H1 (cell line): ENCODE measurements at regions not wholly inside any gene's neighbourhood (a gene's known extent, or its start where the extent isn't known, plus 50 kb on each side); places are given as distances from the start of the nearest gene placed in this dataset.

Experiments used
- CTCF ChIA-PET: fragments of 300-600 bp; sonication (Branson Sonifier 250); formaldehyde crosslinking; loops from one replicate; lab custom pipeline; 2021; ENCODE audit not compliant: partially characterized antibody; lab: Charles Lee
- POLR2A ChIA-PET: fragments of 300-600 bp; sonication (Branson Sonifier 250); formaldehyde crosslinking; loops from one replicate; lab custom pipeline; 2021; ENCODE audit warnings: inconsistent platforms; ENCODE audit not compliant: partially characterized antibody; lab: Charles Lee
- DNase-seq, 2 experiments: peaks; one replicate each; pipeline versions ENCODE4 v3.0.0 to v3.0.0-alpha.2; 2010 to 2022; ENCODE audit warnings: low spot score in 2 of 2, low read depth in 1 of 2, mixed read lengths in 1 of 2
- FAIRE-seq: peaks from 2 replicates; lab custom pipeline; 2011; peaks lifted over from hg19 to GRCh38; lab: Jason Lieb, UNC
- H2AFZ ChIP-seq: 2 replicates; pipeline ENCODE4 v1.8.1; 2012; ENCODE audit warnings: low read length, inconsistent platforms
- H2AK5ac ChIP-seq: 2 replicates; pipeline ENCODE4 v1.6.1; 2013; ENCODE audit warnings: low read depth, low read length
- H2BK120ac ChIP-seq: replicated peaks from 2 replicates; pipeline ENCODE3; 2013; ENCODE audit warnings: low read depth, low read length, inconsistent platforms
- H2BK12ac ChIP-seq: 2 replicates; pipeline ENCODE4 v1.6.1; 2013; ENCODE audit warnings: low read depth, low read length
- H2BK15ac ChIP-seq: 2 replicates; pipeline ENCODE4 v1.6.1; 2013; ENCODE audit warnings: low read length
- H2BK20ac ChIP-seq: 2 replicates; pipeline ENCODE4 v1.6.1; 2013; ENCODE audit warnings: low read length
- H2BK5ac ChIP-seq: 2 replicates; pipeline ENCODE4 v1.6.1; 2013; ENCODE audit warnings: low read depth, low read length
- H3K14ac ChIP-seq: 2 replicates; pipeline ENCODE4 v1.6.1; 2013; ENCODE audit warnings: inconsistent platforms; ENCODE audit not compliant: insufficient read length
- H3K18ac ChIP-seq: 2 replicates; pipeline ENCODE4 v1.6.1; 2013; ENCODE audit warnings: low read length; ENCODE audit errors: extremely low read depth
- H3K23ac ChIP-seq: 2 replicates; pipeline ENCODE4 v1.6.1; 2013; ENCODE audit warnings: inconsistent platforms; ENCODE audit not compliant: insufficient read length
- H3K23me2 ChIP-seq: 2 replicates; pipeline ENCODE4 v1.6.1; 2013; ENCODE audit warnings: low read depth, low read length
- H3K27ac ChIP-seq: 2 replicates; pipeline ENCODE4 v1.6.1; 2011; ENCODE audit warnings: low read depth, low read length, inconsistent platforms
- H3K27me3 ChIP-seq, 4 experiments: replicated peaks in 1 of 4; 1 replicate in 1 of 4; 2 replicates in 3 of 4; pipeline versions ENCODE4 v1.6.1 to v1.8.1; 2011 to 2013; ENCODE audit warnings: low read length in 3 of 4, mild to moderate bottlenecking in 3 of 4, inconsistent platforms in 2 of 4, mixed read lengths in 2 of 4, moderate library complexity in 1 of 4; ENCODE audit not compliant: control insufficient read depth in 3 of 4, insufficient read depth in 3 of 4; ENCODE audit errors: extremely low read depth in 1 of 4
- H3K36me3 ChIP-seq, 4 experiments: 2 replicates each; pipeline versions ENCODE4 v1.6.1 to v1.8.1; 2011 to 2013; ENCODE audit warnings: mild to moderate bottlenecking in 4 of 4, low read length in 3 of 4, moderate library complexity in 2 of 4, control low read depth in 1 of 4, inconsistent platforms in 1 of 4; ENCODE audit not compliant: insufficient read depth in 4 of 4, control insufficient read depth in 2 of 4
- H3K4ac ChIP-seq: replicated peaks from 2 replicates; pipeline ENCODE3; 2013; ENCODE audit warnings: low read length, low read depth, mixed read lengths, inconsistent platforms; ENCODE audit not compliant: insufficient read length
- H3K4me1 ChIP-seq, 4 experiments: replicated peaks in 1 of 4; 1 replicate in 1 of 4; 2 replicates in 3 of 4; pipeline versions ENCODE4 v1.6.1 to v1.8.1; 2011 to 2013; ENCODE audit warnings: low read length in 3 of 4, inconsistent platforms in 2 of 4, mixed read lengths in 1 of 4; ENCODE audit not compliant: insufficient read depth in 4 of 4, control insufficient read depth in 3 of 4
- H3K4me2 ChIP-seq, 2 experiments: 2 replicates each; pipeline versions ENCODE4 v1.6.1 to v1.8.1; 2011 to 2013; ENCODE audit warnings: low read depth in 2 of 2, low read length in 2 of 2, control low read depth in 1 of 2, inconsistent platforms in 1 of 2, mild to moderate bottlenecking in 1 of 2; ENCODE audit not compliant: insufficient read depth in 1 of 2
- H3K4me3 ChIP-seq, 4 experiments: fragments of 200-600, 300-600 bp in 1 of 4; sonication (generic), shearing (Covaris generic), sonication (Bioruptor Twin) in 1 of 4; 2 replicates each; pipeline versions ENCODE4 v1.5.1 to v1.8.1; 2011 to 2016; ENCODE audit warnings: low read length in 4 of 4, low read depth in 3 of 4, control low read depth in 2 of 4, inconsistent platforms in 2 of 4, mild to moderate bottlenecking in 2 of 4, mixed read lengths in 1 of 4, moderate library complexity in 1 of 4; ENCODE audit not compliant: insufficient read depth in 2 of 4; ENCODE audit errors: extremely low read depth in 1 of 4
- H3K56ac ChIP-seq: replicated peaks from 2 replicates; pipeline ENCODE3; 2013; ENCODE audit warnings: low read depth, mild to moderate bottlenecking, mixed read lengths, low read length, inconsistent platforms; ENCODE audit not compliant: insufficient read length
- H3K79me1 ChIP-seq: 2 replicates; pipeline ENCODE4 v1.6.1; 2013; ENCODE audit warnings: low read depth, low read length, control low read depth
- H3K79me2 ChIP-seq, 2 experiments: 2 replicates each; pipeline versions ENCODE4 v1.6.1 to v1.8.1; 2012 to 2013; ENCODE audit warnings: low read length in 2 of 2, mild to moderate bottlenecking in 2 of 2, inconsistent platforms in 1 of 2; ENCODE audit not compliant: insufficient read depth in 2 of 2, control insufficient read depth in 1 of 2
- H3K9ac ChIP-seq, 4 experiments: replicated peaks in 1 of 4; 1 replicate in 1 of 4; 2 replicates in 3 of 4; pipeline versions ENCODE4 v1.6.1 to v1.8.1; 2011 to 2013; ENCODE audit warnings: low read depth in 3 of 4, low read length in 3 of 4, control low read depth in 2 of 4, mild to moderate bottlenecking in 2 of 4, moderate library complexity in 2 of 4, inconsistent platforms in 1 of 4; ENCODE audit errors: extremely low read depth in 1 of 4
- H3K9me3 ChIP-seq, 2 experiments: 2 replicates each; pipeline versions ENCODE4 v1.6.1 to v1.8.1; 2012 to 2013; ENCODE audit warnings: mild to moderate bottlenecking in 2 of 2, moderate library complexity in 2 of 2, control low read depth in 1 of 2, inconsistent platforms in 1 of 2, low read depth in 1 of 2, low read length in 1 of 2, mixed read lengths in 1 of 2; ENCODE audit not compliant: insufficient read depth in 2 of 2
- H4K20me1 ChIP-seq, 2 experiments: replicated peaks in 1 of 2; 2 replicates each; pipeline versions ENCODE3 to v1.8.1; 2011 to 2013; ENCODE audit warnings: inconsistent platforms in 2 of 2, low read length in 2 of 2, mild to moderate bottlenecking in 1 of 2; ENCODE audit not compliant: insufficient read depth in 2 of 2, control insufficient read depth in 1 of 2
- H4K5ac ChIP-seq: 2 replicates; pipeline ENCODE4 v1.6.1; 2013; ENCODE audit warnings: low read length, low read depth, mixed read lengths, inconsistent platforms; ENCODE audit not compliant: insufficient read length
- H4K8ac ChIP-seq: 2 replicates; pipeline ENCODE4 v1.8.0; 2013; ENCODE audit warnings: mild to moderate bottlenecking, moderate library complexity, low read length, inconsistent platforms; ENCODE audit not compliant: insufficient read depth; ENCODE audit errors: extremely low read depth
- H4K91ac ChIP-seq: replicated peaks from 2 replicates; pipeline ENCODE3; 2013; ENCODE audit warnings: low read length, mixed read lengths, inconsistent platforms; ENCODE audit not compliant: insufficient read length
- CHD2 ChIP-seq: IDR thresholded peaks from 2 replicates; pipeline ENCODE4 v1.6.1; 2012; ENCODE audit warnings: low read length, improper control_type of control experiment
- POLR2AphosphoS5 ChIP-seq: IDR thresholded peaks from 2 replicates; pipeline ENCODE4 v1.6.1; 2011; ENCODE audit warnings: low read depth, low read length
- WGBS, 2 experiments: shearing (Covaris generic) in 1 of 2; methylation state at CpG; one replicate each; pipeline versions ENCODE4 v1.1.6 to v1.1.7; 2013 to 2015; ENCODE audit warnings: low lambda C conversion rate in 2 of 2, mixed read lengths in 2 of 2, inconsistent platforms in 1 of 2, low coverage in 1 of 2, missing lambda C conversion rate in 1 of 2; ENCODE audit not compliant: insufficient replicate concordance in 2 of 2, insufficient coverage in 1 of 2, insufficient read length in 1 of 2; ENCODE audit errors: extremely low coverage in 1 of 2, missing lambda C conversion rate in 1 of 2; 5-methylcytosine and 5-hydroxymethylcytosine counted together

DNA sequence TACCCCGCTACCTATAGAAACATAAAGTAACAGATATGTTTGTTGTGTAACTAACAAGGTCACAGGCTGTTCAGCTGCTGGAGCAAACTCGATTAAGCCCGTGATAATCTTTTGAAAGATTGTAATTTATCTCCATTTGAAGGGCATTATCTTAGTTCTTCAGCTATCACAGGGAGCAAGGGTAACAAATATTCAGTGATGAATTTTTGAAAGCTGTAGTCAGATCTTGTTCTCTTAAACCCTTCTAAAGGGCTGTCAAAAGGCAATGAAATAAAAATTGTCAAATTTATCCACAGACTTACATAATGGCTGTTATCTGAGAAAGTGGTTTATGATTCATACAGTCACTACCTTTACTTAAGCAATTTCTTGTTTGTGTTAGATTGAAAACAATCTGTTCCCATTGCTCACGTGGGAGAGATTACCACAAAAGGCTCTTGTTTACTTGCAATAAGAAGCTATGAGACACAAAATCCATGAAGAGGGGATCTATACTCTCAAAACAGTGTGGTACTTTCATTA, 78.3 kb upstream of the ZNF608 start:
- Histone ChIP-seq H3K36me3 (no peaks in the 10 kb centered on the region), H3K18ac (no peak overlapping the region), H2BK5ac (no peak overlapping the region), H3K23me2 (no peaks in the 10 kb centered on the region), H3K79me1 (no peaks in the 10 kb centered on the region), H4K20me1 (no peaks in the 10 kb centered on the region), H2BK15ac (no peak overlapping the region), H4K91ac (no peak overlapping the region), H3K27ac (no peak overlapping the region), H3K4me1 (peaks cover 0 to 4% (median 0%) of the 10 kb centered on the region in 4 experiments; a peak in 1 of 7 replicates), H2BK20ac (no peak overlapping the region), H3K23ac (no peak overlapping the region), H3K79me2 (no peaks in the 10 kb centered on the region), H2AFZ (no peak overlapping the region), H4K5ac (no peak overlapping the region), H3K56ac (no peak overlapping the region), H3K4me3 (no peak overlapping the region), H2BK120ac (no peak overlapping the region), H2AK5ac (no peak overlapping the region), H3K27me3 (no peaks in the 10 kb centered on the region), H3K4me2 (no peak overlapping the region), H3K4ac (no peak overlapping the region), H3K9me3 (no peaks in the 10 kb centered on the region), H3K9ac (no peak overlapping the region), H4K8ac (no peak overlapping the region), H2BK12ac (no peak overlapping the region), H3K14ac (no peak overlapping the region)
- ChIA-PET CTCF (interaction anchor here (0.5 kb wide), 1 partner anchor 649 kb away, joined by 3 read pairs; no protein-coding TSS in a partner anchor), POLR2A (no interaction called here)
- DNase-seq (no peak), FAIRE-seq (no peak)
- 83% methylated on average over 4 of the region's 4 CpGs; no CpG with 5 or more reads in 1 of the 2 experiments for WGBS, 2 experiments
- TF ChIP-seq CHD2 (no peak), POLR2AphosphoS5 (no peak)
